Stimulated activated naive CD8-positive, alpha-beta T cell treated with anti-CD3 and anti-CD28 coated beads, Interleukin-15, amount 100 ng/mL, for 72 hours (primary cell): ENCODE measurements at regions not wholly inside any gene's neighbourhood (a gene's known extent, or its start where the extent isn't known, plus 50 kb on each side); places are given as distances from the start of the nearest gene placed in this dataset.

ENCODE experiments used
- ATAC-seq: fragments of 150-1000 bp; cut with Tn5 transposase; 2 replicates; pipeline ENCODE4 v1.10.0; 2021; ENCODE audit warnings: mild to moderate bottlenecking, moderate library complexity
- DNase-seq, 2 donors: peaks; one replicate each; pipeline ENCODE4 v3.0.0; 2021 to 2022
- H3K27ac Mint-ChIP-seq, 2 donors: one replicate each; pipeline ENCODE4 v1.8.0; 2022; ENCODE audit warnings: mild to moderate bottlenecking in 2 of 2, mixed read lengths in 2 of 2, moderate library complexity in 2 of 2
- H3K27me3 Mint-ChIP-seq: one replicate; pipeline ENCODE4 v1.8.0; 2022; ENCODE audit warnings: mixed read lengths
- H3K4me1 Mint-ChIP-seq: one replicate; pipeline ENCODE4 v1.8.0; 2022; ENCODE audit warnings: mild to moderate bottlenecking, mixed read lengths
- H3K4me3 Mint-ChIP-seq, 2 donors: one replicate each; pipeline ENCODE4 v1.8.0; 2022; ENCODE audit warnings: mild to moderate bottlenecking in 2 of 2, mixed read lengths in 2 of 2, moderate library complexity in 1 of 2
- H3K9me3 Mint-ChIP-seq, 2 donors: one replicate each; pipeline ENCODE4 v1.8.0; 2022; ENCODE audit warnings: mixed read lengths in 2 of 2

DNA sequence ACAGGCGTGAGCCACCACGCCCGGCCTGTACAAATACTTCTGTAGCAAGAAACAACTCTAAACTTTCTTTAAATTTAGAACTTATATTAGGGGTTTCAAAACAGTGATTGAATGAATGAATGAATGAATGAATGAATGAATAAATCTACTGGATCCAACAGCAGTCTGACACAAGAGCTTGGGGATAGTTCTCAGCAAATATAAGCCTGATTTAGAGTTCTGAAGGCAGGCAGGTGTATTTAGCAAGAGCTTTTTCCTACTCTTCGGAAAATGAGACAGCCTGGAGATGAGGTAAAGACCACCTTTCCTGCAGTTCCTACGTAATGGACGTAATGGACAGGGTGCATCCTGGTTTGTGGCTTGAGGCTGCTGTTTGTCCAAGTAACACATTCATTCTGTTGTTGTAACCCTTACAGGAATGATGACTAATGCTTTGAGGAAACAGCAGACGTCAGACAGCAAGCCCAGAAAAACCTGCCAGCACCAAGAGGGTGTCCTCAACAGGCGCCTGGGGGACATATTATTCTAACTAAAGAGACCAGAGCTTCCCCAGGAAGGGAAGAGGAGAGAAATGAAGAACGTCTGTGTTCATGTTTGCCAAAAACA is 277.4 kb upstream of the SOX5 start:
- no peaks in the 10 kb centered on the region for H3K4me1 Mint-ChIP-seq
- no peak overlapping the region for H3K27ac Mint-ChIP-seq
- H3K27me3 Mint-ChIP-seq: no peaks in the 10 kb centered on the region
- no peak for ATAC-seq
- H3K4me3 Mint-ChIP-seq: no peak overlapping the region
- DNase-seq: no peak
- peaks cover 7% of the 10 kb centered on the region in 2 donors for H3K9me3 Mint-ChIP-seq

DNA sequence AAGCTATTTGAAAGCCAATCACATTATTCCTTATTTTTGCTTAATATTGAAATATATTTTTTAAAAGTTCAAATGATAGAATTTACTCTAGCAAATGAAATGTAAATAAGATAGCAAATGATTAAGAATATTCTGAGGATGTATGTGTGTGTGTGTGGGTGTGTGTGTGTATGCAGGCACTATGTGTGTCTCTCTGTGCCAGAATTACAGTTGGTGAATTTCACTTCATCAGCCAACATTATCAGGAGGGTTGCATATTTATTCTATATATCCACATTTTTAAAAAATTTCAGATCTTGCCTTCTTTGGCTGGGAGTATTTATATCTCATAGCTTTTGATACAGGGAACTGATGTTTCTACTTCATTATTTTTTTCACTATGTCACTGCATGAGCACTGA is 274.9 kb upstream of the SOX5 start:
- Mint-ChIP-seq H3K9me3 (peaks cover 7% of the 10 kb centered on the region in 2 donors), H3K4me1 (no peaks in the 10 kb centered on the region), H3K4me3 (no peak overlapping the region), H3K27ac (no peak overlapping the region), H3K27me3 (no peaks in the 10 kb centered on the region)
- ATAC-seq (no peak), DNase-seq (no peak)

DNA sequence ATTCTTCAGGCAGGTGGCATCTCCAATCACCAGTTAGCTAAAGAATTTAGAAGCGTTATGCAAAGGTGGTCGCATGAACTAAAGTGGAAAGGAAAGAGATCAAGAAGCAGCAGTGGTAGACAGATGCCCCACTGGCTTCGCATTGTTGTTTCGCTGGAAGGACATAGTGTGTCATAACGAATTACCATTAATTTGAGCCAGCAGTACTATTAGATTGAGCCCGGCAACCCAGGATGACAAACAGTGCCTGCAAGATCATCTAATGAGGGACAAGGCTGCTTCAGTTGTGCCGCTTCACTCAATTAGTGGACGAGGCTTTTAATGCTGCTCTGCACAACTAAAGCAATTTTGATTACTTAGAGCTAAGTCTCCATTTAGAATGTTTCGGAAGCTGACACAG is 274.5 kb upstream of the SOX5 start:
- Mint-ChIP-seq H3K9me3 (peaks cover 4 to 7% of the 10 kb centered on the region in 2 donors), H3K4me3 (no peak overlapping the region), H3K27ac (no peak overlapping the region), H3K27me3 (no peaks in the 10 kb centered on the region), H3K4me1 (no peaks in the 10 kb centered on the region)
- DNase-seq (no peak), ATAC-seq (no peak)

DNA sequence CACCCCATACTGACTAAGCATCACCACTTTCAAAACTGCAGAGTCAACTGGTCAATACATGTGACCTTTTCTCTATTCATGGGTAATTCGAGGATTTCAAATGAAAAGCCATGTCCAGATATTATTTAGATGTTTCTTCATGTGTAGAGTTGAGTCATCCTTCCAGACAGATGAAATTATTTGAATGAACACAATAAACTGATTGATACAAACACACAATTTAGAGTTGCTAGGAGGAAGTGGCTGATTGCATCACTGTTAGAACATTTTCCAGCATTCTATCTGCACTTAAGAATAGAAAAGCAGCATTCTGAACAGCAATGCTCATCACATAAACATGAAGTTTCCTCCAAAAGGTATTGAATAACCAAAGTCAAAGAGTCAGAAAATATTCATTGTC is 273.5 kb upstream of the SOX5 start:
- no peaks in the 10 kb centered on the region for H3K4me1 Mint-ChIP-seq
- no peaks in the 10 kb centered on the region for H3K27me3 Mint-ChIP-seq
- no peak for DNase-seq
- H3K27ac Mint-ChIP-seq: no peak overlapping the region
- no peak overlapping the region for H3K4me3 Mint-ChIP-seq
- peaks cover 0 to 7% of the 10 kb centered on the region in 2 donors for H3K9me3 Mint-ChIP-seq
- ATAC-seq: no peak

DNA sequence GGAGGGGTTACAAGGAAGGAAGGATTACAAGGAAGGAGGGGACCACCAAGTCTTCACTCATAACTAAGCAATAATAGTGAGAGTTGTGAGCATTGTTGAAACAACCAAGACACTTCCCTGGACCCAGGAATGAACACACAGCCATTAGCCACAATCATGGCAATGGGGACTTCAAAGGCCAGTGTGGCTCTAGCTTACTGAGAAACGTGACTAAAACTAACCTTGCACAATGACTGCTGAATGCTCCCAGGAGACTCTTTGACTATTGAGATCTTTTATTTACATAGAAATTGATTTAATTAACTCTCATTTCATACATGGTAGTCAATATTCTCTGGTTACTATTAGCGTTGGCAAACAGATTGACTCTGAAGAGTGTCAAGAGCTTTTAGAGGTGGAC is 263.0 kb upstream of the SOX5 start:
- H3K4me3 Mint-ChIP-seq: no peak overlapping the region
- DNase-seq (no peak), ATAC-seq (no peak)
- H3K27me3 Mint-ChIP-seq: no peaks in the 10 kb centered on the region
- peaks cover 0 to 4% of the 10 kb centered on the region in 2 donors for H3K9me3 Mint-ChIP-seq
- H3K27ac Mint-ChIP-seq: no peak overlapping the region
- H3K4me1 Mint-ChIP-seq: no peaks in the 10 kb centered on the region

DNA sequence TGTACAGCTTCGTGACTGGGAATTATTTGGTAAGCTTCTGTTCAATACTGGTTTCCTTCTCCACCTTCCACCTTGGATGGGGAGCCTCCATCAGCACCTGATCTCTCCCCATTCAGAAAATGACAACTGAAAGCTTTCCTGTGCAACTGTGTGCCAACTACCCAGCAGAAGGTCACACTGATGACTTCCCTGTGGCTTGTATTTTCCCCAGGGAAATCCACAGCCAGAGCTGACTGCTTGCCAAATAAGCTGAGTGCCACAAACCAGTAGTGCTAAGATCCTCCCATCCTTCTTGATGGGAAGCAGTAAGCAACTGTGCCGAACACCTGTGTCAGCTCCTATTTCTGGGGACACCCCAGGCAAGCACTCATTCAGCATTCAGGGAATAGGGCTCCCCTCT is 257.2 kb upstream of the SOX5 start:
- Mint-ChIP-seq H3K4me3 (no peak overlapping the region), H3K4me1 (no peaks in the 10 kb centered on the region), H3K9me3 (peaks cover 0 to 21% of the 10 kb centered on the region in 2 donors), H3K27ac (no peak overlapping the region), H3K27me3 (no peaks in the 10 kb centered on the region)
- DNase-seq: no peak
- ATAC-seq: no peak

DNA sequence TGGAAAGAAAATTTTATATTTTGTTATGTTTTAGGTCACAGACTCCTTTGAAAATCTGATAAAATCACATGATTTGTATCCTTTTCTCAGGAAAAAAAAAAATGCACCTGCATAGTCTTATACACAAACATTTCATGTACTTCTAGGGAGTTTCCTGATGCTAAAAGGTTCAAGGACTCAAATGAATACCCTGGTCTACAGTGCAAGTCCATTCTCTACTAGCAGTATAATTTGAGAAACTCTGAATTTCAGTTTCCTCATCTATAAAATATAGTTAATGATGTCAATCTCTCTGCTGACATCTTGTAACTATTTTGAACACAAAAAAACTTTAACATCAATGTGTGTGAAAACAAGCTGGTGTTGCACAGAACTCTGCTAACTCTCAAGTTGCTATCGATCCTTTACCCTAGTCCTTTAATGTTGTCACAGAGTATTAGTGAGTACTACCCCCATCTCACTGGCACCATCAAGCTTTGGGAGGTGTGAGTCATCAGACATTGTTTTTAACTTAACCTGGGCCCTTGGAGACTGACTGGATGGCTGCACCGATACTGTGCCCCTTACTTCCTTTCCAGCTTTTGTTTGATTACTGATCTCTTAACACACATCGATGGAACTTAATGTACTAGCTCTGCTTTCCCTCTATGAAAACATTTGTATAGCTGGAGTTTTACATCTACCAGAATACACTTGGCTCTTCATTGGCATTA is 251.9 kb upstream of the SOX5 start:
- Mint-ChIP-seq H3K27me3 (no peaks in the 10 kb centered on the region), H3K4me1 (no peaks in the 10 kb centered on the region), H3K4me3 (no peak overlapping the region), H3K27ac (no peak overlapping the region), H3K9me3 (peaks cover 0 to 23% of the 10 kb centered on the region in 2 donors)
- no peak for ATAC-seq
- no peak for DNase-seq

DNA sequence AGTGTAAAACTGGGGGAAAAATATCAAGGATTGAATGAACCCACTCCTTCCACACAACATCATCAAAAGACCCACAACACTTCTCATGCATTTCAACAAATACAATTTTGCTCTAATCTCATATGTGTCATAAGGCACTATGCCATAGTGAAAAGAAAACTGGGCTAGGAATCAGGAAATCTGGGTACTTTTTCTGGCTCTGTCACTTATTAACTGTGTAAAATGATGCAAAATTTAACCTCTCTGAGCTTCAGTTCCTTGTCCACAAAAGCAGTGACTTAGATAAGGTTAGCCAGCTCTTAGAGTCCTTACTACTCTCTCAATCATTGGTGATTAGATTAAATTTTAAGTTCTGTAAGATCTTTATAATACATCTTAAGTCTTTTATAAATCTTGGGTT is 250.5 kb upstream of the SOX5 start:
- ATAC-seq (no peak), DNase-seq (no peak)
- Mint-ChIP-seq H3K9me3 (peaks cover 0 to 23% of the 10 kb centered on the region in 2 donors), H3K27ac (no peak overlapping the region), H3K27me3 (no peaks in the 10 kb centered on the region), H3K4me3 (no peak overlapping the region), H3K4me1 (no peaks in the 10 kb centered on the region)

DNA sequence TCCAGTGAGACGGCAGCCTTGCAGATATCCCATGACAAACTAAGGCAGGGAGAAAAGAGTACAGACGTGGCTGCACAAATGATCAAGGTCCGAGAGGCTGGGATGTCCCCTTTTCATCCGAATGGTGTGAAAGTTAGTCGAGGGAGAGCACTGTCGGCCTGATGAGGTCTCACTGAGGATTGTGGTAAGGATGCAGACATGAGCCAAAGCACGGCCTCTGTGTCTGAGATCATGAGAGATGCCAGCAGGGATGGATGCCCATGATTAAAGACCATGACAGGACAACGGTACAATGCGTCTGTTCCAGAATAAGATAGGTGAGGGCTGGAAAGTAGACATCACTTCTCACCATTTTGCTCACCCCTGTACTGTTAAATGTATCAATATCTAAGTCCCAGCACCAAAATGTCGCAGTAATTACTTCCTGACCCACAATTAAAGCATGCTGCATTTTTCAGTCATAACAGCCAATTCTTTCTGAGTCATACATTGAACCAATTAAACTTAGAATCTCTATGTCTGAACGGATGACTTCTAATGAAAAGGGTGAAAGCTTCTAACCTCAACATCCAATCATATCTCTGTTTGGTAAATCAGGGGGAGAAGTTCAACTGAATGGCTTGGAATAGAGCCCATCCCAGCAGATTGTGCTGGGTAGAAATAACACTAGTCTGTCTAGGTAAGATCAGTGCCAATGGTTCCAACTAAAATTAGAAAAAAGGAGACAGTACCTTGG is 249.6 kb upstream of the SOX5 start:
- DNase-seq (no peak), ATAC-seq (no peak)
- H3K9me3 Mint-ChIP-seq: peaks cover 0 to 21% of the 10 kb centered on the region in 2 donors
- no peak overlapping the region for H3K27ac Mint-ChIP-seq
- no peaks in the 10 kb centered on the region for H3K4me1 Mint-ChIP-seq
- no peak overlapping the region for H3K4me3 Mint-ChIP-seq
- H3K27me3 Mint-ChIP-seq: no peaks in the 10 kb centered on the region

DNA sequence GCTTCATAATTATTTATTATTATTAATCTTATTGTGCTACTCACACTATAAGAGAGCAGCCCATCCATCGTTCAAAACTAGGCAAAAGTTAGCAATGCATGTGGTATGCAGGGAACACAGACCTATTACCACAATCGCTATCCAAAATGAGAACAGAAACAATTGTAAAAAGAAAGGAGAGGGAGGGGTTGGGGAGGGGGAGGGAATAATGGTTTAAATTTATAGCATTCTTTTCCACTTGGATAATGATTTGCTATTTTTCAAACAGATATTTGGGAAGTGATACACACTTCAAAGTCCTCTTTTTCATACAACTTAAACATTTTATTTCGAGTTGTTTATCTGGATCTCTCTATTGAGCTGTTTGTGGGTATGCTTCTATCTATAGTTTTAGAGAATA is 248.6 kb upstream of the SOX5 start:
- ATAC-seq (no peak), DNase-seq (no peak)
- Mint-ChIP-seq H3K27ac (no peak overlapping the region), H3K9me3 (peaks cover 0 to 16% of the 10 kb centered on the region in 2 donors), H3K27me3 (no peaks in the 10 kb centered on the region), H3K4me3 (no peak overlapping the region), H3K4me1 (no peaks in the 10 kb centered on the region)

DNA sequence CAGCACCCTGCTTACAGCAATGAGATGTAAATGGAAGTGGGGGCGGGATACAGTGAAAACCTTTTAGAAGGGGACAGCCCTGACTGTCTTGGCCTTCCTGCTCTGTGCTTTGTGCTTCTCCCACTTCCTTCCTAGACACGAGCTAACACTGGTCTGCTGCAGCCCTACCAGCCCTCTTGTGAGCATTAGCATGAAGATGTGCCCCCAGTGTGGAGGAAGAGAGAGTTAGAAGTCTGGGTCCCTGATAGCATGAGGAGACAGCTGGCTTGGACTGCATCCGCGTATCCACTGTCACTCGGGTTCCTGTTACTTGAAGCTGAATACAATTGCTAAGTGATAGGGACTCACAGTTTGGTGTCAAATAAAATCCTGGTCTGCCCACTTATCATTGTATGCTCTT is 248.1 kb upstream of the SOX5 start:
- no peak overlapping the region for H3K4me3 Mint-ChIP-seq
- H3K9me3 Mint-ChIP-seq: peaks cover 0 to 11% of the 10 kb centered on the region in 2 donors
- no peaks in the 10 kb centered on the region for H3K27me3 Mint-ChIP-seq
- H3K27ac Mint-ChIP-seq: no peak overlapping the region
- DNase-seq (no peak), ATAC-seq (no peak)
- no peaks in the 10 kb centered on the region for H3K4me1 Mint-ChIP-seq

DNA sequence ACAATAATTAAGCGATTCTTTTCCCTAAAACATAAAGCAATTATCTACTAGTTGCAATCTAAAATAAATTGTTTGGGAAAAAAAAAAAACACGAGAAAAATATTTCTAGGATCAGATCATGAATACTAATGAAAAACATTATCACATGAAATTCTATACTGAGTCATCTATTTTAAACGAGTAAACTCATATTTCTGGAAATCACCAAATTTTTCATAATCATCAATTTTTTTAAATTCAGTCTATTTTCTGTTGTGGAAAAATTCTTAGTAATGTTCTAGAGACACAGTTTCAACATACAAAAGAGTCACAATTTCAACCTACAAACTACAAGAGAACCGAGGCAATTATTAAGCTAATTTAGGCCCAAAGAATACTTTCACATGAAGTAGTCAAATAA is 245.6 kb upstream of the SOX5 start:
- no peak overlapping the region for H3K27ac Mint-ChIP-seq
- DNase-seq (no peak), ATAC-seq (no peak)
- H3K4me1 Mint-ChIP-seq: no peaks in the 10 kb centered on the region
- H3K4me3 Mint-ChIP-seq: no peak overlapping the region
- no peaks in the 10 kb centered on the region for H3K9me3 Mint-ChIP-seq
- H3K27me3 Mint-ChIP-seq: no peaks in the 10 kb centered on the region

DNA sequence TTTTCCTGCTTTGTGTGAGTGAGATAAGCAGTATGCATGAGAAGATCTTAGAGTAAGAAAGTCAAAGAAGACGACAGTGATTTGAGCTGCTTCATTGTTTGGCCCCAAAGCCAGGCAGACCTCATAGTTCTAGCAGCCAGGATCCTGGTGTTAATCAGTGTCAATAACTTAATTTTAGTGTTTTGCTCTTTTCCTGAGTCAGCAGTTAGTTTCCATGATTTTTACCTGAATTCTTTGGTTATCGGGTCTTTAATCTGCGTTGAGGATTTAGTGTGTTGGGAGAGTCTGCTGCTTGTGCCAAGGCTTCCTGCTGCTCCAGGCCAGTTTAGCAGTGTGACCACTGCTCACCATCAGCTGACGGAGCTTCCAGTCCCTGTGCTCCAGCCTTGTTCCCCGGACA is 241.6 kb upstream of the SOX5 start:
- no peaks in the 10 kb centered on the region for H3K27me3 Mint-ChIP-seq
- H3K4me1 Mint-ChIP-seq: no peaks in the 10 kb centered on the region
- H3K27ac Mint-ChIP-seq: no peak overlapping the region
- peaks cover 0 to 4% of the 10 kb centered on the region in 2 donors for H3K9me3 Mint-ChIP-seq
- H3K4me3 Mint-ChIP-seq: no peak overlapping the region
- no peak for DNase-seq
- ATAC-seq: no peak

DNA sequence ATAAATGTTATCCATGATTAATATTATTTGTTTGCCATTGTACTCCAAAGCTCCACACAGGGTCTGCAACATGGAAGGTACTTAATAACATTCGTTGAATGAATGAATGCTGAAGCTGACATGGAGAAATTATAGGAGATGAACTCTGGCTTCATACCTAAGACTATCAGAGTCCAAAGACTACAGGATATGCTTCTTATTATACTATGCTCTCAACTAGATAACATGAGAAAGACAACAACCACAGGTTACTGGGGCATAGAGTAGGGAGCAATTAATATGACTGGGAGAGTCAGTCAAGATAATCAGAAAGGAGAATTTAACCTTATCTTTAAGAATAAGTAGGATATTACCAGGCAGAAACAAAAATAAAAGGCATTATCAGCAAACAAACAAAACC is 236.3 kb upstream of the SOX5 start:
- Mint-ChIP-seq H3K27ac (no peak overlapping the region), H3K4me3 (no peak overlapping the region), H3K27me3 (no peaks in the 10 kb centered on the region), H3K9me3 (peaks cover 0 to 4% of the 10 kb centered on the region in 2 donors), H3K4me1 (no peaks in the 10 kb centered on the region)
- ATAC-seq (no peak), DNase-seq (no peak)

DNA sequence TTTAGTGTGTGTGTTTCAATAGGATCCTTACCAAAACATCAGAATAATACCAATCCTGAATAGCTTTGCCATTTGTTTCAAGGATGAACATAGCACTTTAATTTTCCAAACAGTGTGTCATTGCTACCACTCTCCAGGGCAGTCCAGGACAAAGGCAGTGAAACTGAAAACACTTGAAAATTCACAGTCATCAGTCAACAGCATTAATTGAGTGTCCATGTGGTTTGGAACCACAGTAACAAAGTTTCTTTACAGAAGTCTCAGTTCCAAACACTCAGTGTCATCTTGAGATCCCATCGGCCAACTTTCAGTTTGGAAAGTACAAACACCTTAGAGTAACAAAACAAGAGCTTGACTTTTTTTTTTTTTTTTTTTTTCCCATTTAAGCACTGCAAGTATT is 228.4 kb upstream of the SOX5 start:
- no peaks in the 10 kb centered on the region for H3K9me3 Mint-ChIP-seq
- H3K4me1 Mint-ChIP-seq: no peaks in the 10 kb centered on the region
- H3K27ac Mint-ChIP-seq: no peak overlapping the region
- no peaks in the 10 kb centered on the region for H3K27me3 Mint-ChIP-seq
- DNase-seq: no peak
- ATAC-seq: no peak
- H3K4me3 Mint-ChIP-seq: no peak overlapping the region

DNA sequence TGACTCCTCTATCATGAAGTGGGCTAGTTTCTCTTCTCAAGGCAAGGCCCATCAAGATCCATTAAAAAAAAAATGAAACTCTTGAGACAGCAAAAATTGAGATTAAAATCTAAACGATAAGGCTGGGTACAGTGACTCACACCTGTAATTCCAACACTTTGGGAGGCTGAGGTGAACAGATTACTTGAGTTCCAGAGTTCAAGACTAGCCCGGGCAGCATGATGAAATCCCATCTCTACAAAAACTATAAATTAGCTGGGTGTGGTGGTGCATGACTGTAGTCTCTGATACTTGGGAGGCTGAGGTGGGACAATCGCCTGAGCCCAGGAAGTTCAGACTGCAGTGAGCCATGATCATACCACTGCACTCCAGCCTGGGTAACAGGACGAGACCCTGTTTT is 226.5 kb upstream of the SOX5 start:
- ATAC-seq (no peak), DNase-seq (no peak)
- no peak overlapping the region for H3K27ac Mint-ChIP-seq
- no peaks in the 10 kb centered on the region for H3K27me3 Mint-ChIP-seq
- H3K4me3 Mint-ChIP-seq: no peak overlapping the region
- no peaks in the 10 kb centered on the region for H3K4me1 Mint-ChIP-seq
- H3K9me3 Mint-ChIP-seq: peaks cover 0 to 5% of the 10 kb centered on the region in 2 donors
